ENCODE measurements at regions not wholly inside any gene's neighbourhood (a gene's known extent, or its start where the extent isn't known, plus 50 kb on each side); places are given as distances from the start of the nearest gene placed in this dataset.

- H3K4me3 ChIP-seq, result no peak overlapping the region
- 32 to 40% (median 37%) methylated on average over 4 of the region's 4 CpGs for WGBS, 3 donors
- intact Hi-C loops (cut with DNase I), result no loop called here
- no peak for TF ChIP-seq CTCF (IDR thresholded peaks at IDR 0.05)
- TF ChIP-seq POLR2A (IDR thresholded peaks at IDR 0.05), result no peak
- no peak for TF ChIP-seq EP300 (IDR thresholded peaks at IDR 0.05)
- H3K9me3 ChIP-seq, result no peaks in the 10 kb centered on the region
- no peak for DNase-seq
- H3K4me1 ChIP-seq (ENCODE audit: insufficient read depth), result peaks cover 15% of the 10 kb centered on the region
- no peaks in the 10 kb centered on the region for H3K27me3 ChIP-seq
- H3K27ac ChIP-seq, result no peak overlapping the region
- H3K36me3 ChIP-seq, result no peaks in the 10 kb centered on the region
Observed at GRCh38 chr15:70321172-70321819, 223.6 kb upstream of the TLE3 start.

- H3K9me3 ChIP-seq, result no peaks in the 10 kb centered on the region
- H3K4me1 ChIP-seq (ENCODE audit: insufficient read depth), result peaks cover 15% of the 10 kb centered on the region
- TF ChIP-seq EP300 (IDR thresholded peaks at IDR 0.05), result no peak
- no peak for TF ChIP-seq POLR2A (IDR thresholded peaks at IDR 0.05)
- no peak for TF ChIP-seq CTCF (IDR thresholded peaks at IDR 0.05)
- intact Hi-C loops (cut with DNase I), result no loop called here
- WGBS, 3 donors, result 20 to 26% (median 24%) methylated on average over 2 of the region's 2 CpGs
- no peaks in the 10 kb centered on the region for H3K36me3 ChIP-seq
- no peak for DNase-seq
- no peak overlapping the region for H3K27ac ChIP-seq
- H3K4me3 ChIP-seq, result no peak overlapping the region
- no peaks in the 10 kb centered on the region for H3K27me3 ChIP-seq
Observed at GRCh38 chr15:70320482-70320881, 222.8 kb upstream of the TLE3 start.

GRCh38 chr15:70320077-70320476, 222.4 kb upstream of the TLE3 start:
- Histone ChIP-seq H3K27ac (no peak overlapping the region), H3K9me3 (no peaks in the 10 kb centered on the region), H3K27me3 (no peaks in the 10 kb centered on the region), H3K36me3 (no peaks in the 10 kb centered on the region), H3K4me3 (no peak overlapping the region), H3K4me1 (ENCODE audit: insufficient read depth) (peaks cover 15% of the 10 kb centered on the region)
- WGBS, 3 donors, result 74 to 86% (median 85%) methylated on average over 3 of the region's 3 CpGs
- no peak for DNase-seq
- no peak for TF ChIP-seq EP300 (IDR thresholded peaks at IDR 0.05)
- TF ChIP-seq CTCF (IDR thresholded peaks at IDR 0.05), result no peak
- no peak for TF ChIP-seq POLR2A (IDR thresholded peaks at IDR 0.05)
- intact Hi-C loops (cut with DNase I), result no loop called here

GRCh38 chr15:70319466-70319865, 221.7 kb upstream of the TLE3 start:
- H3K9me3 ChIP-seq, result no peaks in the 10 kb centered on the region
- H3K27me3 ChIP-seq, result no peaks in the 10 kb centered on the region
- H3K27ac ChIP-seq, result no peak overlapping the region
- TF ChIP-seq CTCF (IDR thresholded peaks at IDR 0.05) (no peak), POLR2A (IDR thresholded peaks at IDR 0.05) (no peak), EP300 (IDR thresholded peaks at IDR 0.05) (no peak)
- 83 to 85% (median 83%) methylated on average over 4 of the region's 4 CpGs for WGBS, 3 donors
- no peak overlapping the region for H3K4me3 ChIP-seq
- H3K4me1 ChIP-seq (ENCODE audit: insufficient read depth), result peaks cover 11% of the 10 kb centered on the region
- no peaks in the 10 kb centered on the region for H3K36me3 ChIP-seq
- intact Hi-C loops (cut with DNase I), result no loop called here
- no peak for DNase-seq
